CD4-positive, alpha-beta T cell treated with Interleukin-15 for 1 hour (primary cell): ENCODE measurements at regions not wholly inside any gene's neighbourhood (a gene's known extent, or its start where the extent isn't known, plus 50 kb on each side); places are given as distances from the start of the nearest gene placed in this dataset.
"Not testable (repeated sequence)": the region's sequence is repeated elsewhere in the genome, so short reads cannot be mapped to it uniquely, and the experiment has no call there.

Experiments
- DNase-seq: peaks from one replicate; pipeline ENCODE4 v3.0.0-alpha.2; 2020

GRCh38 chr11:87623531-87624365 is 551.5 kb downstream of the RAB38 start:
- DNase-seq = not testable (repeated sequence)

GRCh38 chr11:87616511-87616910 is 558.7 kb downstream of the RAB38 start:
- DNase-seq = no peak

GRCh38 chr11:87604350-87604749 is 566.6 kb downstream of the TMEM135 start:
- DNase-seq = no peak

GRCh38 chr11:87603887-87604286 is 566.2 kb downstream of the TMEM135 start:
- no peak for DNase-seq

- no peak for DNase-seq
Measured at GRCh38 chr11:87602776-87603175, 565.0 kb downstream of the TMEM135 start.

- DNase-seq = no peak
Measured at GRCh38 chr11:87600938-87601337, 563.2 kb downstream of the TMEM135 start.

GRCh38 chr11:87597725-87598124 is 560.0 kb downstream of the TMEM135 start:
- no peak for DNase-seq

GRCh38 chr11:87596176-87596575 is 558.4 kb downstream of the TMEM135 start:
- DNase-seq = no peak

- no peak for DNase-seq
Measured at GRCh38 chr11:87589082-87589481, 551.3 kb downstream of the TMEM135 start.

- DNase-seq = not testable (repeated sequence)
Measured at GRCh38 chr11:87585613-87586012, 547.9 kb downstream of the TMEM135 start.

- no peak for DNase-seq
Measured at GRCh38 chr11:87583931-87584330, 546.2 kb downstream of the TMEM135 start.

- DNase-seq = no peak
Measured at GRCh38 chr11:87575088-87575487, 537.4 kb downstream of the TMEM135 start.

- DNase-seq = no peak
Measured at GRCh38 chr11:87574193-87574592, 536.5 kb downstream of the TMEM135 start.

GRCh38 chr11:87573708-87574107 is 536.0 kb downstream of the TMEM135 start:
- no peak for DNase-seq

- DNase-seq = no peak
Measured at GRCh38 chr11:87572881-87573280, 535.1 kb downstream of the TMEM135 start.

- DNase-seq = no peak
Measured at GRCh38 chr11:87560352-87560751, 522.6 kb downstream of the TMEM135 start.

GRCh38 chr11:87559852-87560251 is 522.1 kb downstream of the TMEM135 start:
- DNase-seq = not testable (repeated sequence)

GRCh38 chr11:87555101-87555500 is 517.4 kb downstream of the TMEM135 start:
- DNase-seq = no peak

- no peak for DNase-seq
Measured at GRCh38 chr11:87548797-87549196, 511.1 kb downstream of the TMEM135 start.

- DNase-seq = no peak
Measured at GRCh38 chr11:87545858-87546257, 508.1 kb downstream of the TMEM135 start.

GRCh38 chr11:87539596-87539995 is 501.9 kb downstream of the TMEM135 start:
- no peak for DNase-seq

GRCh38 chr11:87536565-87536964 is 498.8 kb downstream of the TMEM135 start:
- no peak for DNase-seq

GRCh38 chr11:87536016-87536415 is 498.3 kb downstream of the TMEM135 start:
- no peak for DNase-seq

- DNase-seq = no peak
Measured at GRCh38 chr11:87535513-87535912, 497.8 kb downstream of the TMEM135 start.

GRCh38 chr11:87531835-87532234 is 494.1 kb downstream of the TMEM135 start:
- DNase-seq = not testable (repeated sequence)
